ENCODE measurements at regions not wholly inside any gene's neighbourhood (a gene's known extent, or its start where the extent isn't known, plus 50 kb on each side); places are given as distances from the start of the nearest gene placed in this dataset.

GRCh38 chr11:104534278-104534677 is 364.0 kb downstream of the CASP12 start:
- DNase-seq (ENCODE audit: low read depth in 2 of 2, low spot score in 1 of 2): no peak

- no peak for DNase-seq (ENCODE audit: low read depth in 2 of 2, low spot score in 1 of 2)
Observed at GRCh38 chr11:104531894-104532293, 366.4 kb downstream of the CASP12 start.

GRCh38 chr11:104531075-104531474 is 367.1 kb upstream of the PDGFD start:
- DNase-seq (ENCODE audit: low read depth in 2 of 2, low spot score in 1 of 2): no peak

- DNase-seq (ENCODE audit: low read depth in 2 of 2, low spot score in 1 of 2): no peak
Observed at GRCh38 chr11:104529906-104530305, 366.0 kb upstream of the PDGFD start.

- DNase-seq (ENCODE audit: low read depth in 2 of 2, low spot score in 1 of 2): no peak
Observed at GRCh38 chr11:104529213-104529612, 365.3 kb upstream of the PDGFD start.

- DNase-seq (ENCODE audit: low read depth in 2 of 2, low spot score in 1 of 2): no peak
Observed at GRCh38 chr11:104526006-104526405, 362.1 kb upstream of the PDGFD start.

- DNase-seq (ENCODE audit: low read depth in 2 of 2, low spot score in 1 of 2): no peak
Observed at GRCh38 chr11:104525416-104525815, 361.5 kb upstream of the PDGFD start.

GRCh38 chr11:104524254-104524653 is 360.3 kb upstream of the PDGFD start:
- no peak for DNase-seq (ENCODE audit: low read depth in 2 of 2, low spot score in 1 of 2)

GRCh38 chr11:104523611-104524010 is 359.7 kb upstream of the PDGFD start:
- no peak for DNase-seq (ENCODE audit: low read depth in 2 of 2, low spot score in 1 of 2)

GRCh38 chr11:104522650-104523049 is 358.7 kb upstream of the PDGFD start:
- DNase-seq (ENCODE audit: low read depth in 2 of 2, low spot score in 1 of 2): no peak

- DNase-seq (ENCODE audit: low read depth in 2 of 2, low spot score in 1 of 2): no peak
Observed at GRCh38 chr11:104522123-104522522, 358.2 kb upstream of the PDGFD start.

GRCh38 chr11:104510169-104510568 is 346.2 kb upstream of the PDGFD start:
- no peak for DNase-seq (ENCODE audit: low read depth in 2 of 2, low spot score in 1 of 2)

GRCh38 chr11:104490182-104490581 is 326.2 kb upstream of the PDGFD start:
- no peak for DNase-seq (ENCODE audit: low read depth in 2 of 2, low spot score in 1 of 2)

GRCh38 chr11:104488561-104488960 is 324.6 kb upstream of the PDGFD start:
- DNase-seq (ENCODE audit: low read depth in 2 of 2, low spot score in 1 of 2): no peak

- DNase-seq (ENCODE audit: low read depth in 2 of 2, low spot score in 1 of 2): no peak
Observed at GRCh38 chr11:104487046-104487806, 323.3 kb upstream of the PDGFD start.

GRCh38 chr11:104484804-104485554 is 321.0 kb upstream of the PDGFD start:
- DNase-seq (ENCODE audit: low read depth in 2 of 2, low spot score in 1 of 2): no peak

- no peak for DNase-seq (ENCODE audit: low read depth in 2 of 2, low spot score in 1 of 2)
Observed at GRCh38 chr11:104476898-104477297, 313.0 kb upstream of the PDGFD start.

GRCh38 chr11:104476454-104476853 is 312.5 kb upstream of the PDGFD start:
- no peak for DNase-seq (ENCODE audit: low read depth in 2 of 2, low spot score in 1 of 2)

GRCh38 chr11:104467404-104467803 is 303.5 kb upstream of the PDGFD start:
- DNase-seq (ENCODE audit: low read depth in 2 of 2, low spot score in 1 of 2): no peak

GRCh38 chr11:104465321-104465720 is 301.4 kb upstream of the PDGFD start:
- DNase-seq (ENCODE audit: low read depth in 2 of 2, low spot score in 1 of 2): no peak

- DNase-seq (ENCODE audit: low read depth in 2 of 2, low spot score in 1 of 2): no peak
Observed at GRCh38 chr11:104464691-104465090, 300.7 kb upstream of the PDGFD start.

- DNase-seq (ENCODE audit: low read depth in 2 of 2, low spot score in 1 of 2): no peak
Observed at GRCh38 chr11:104462341-104462740, 298.4 kb upstream of the PDGFD start.
